KOPT-K1 (cell line): ENCODE measurements at regions not wholly inside any gene's neighbourhood (a gene's known extent, or its start where the extent isn't known, plus 50 kb on each side); places are given as distances from the start of the nearest gene placed in this dataset.
"Not testable (repeated sequence)": the region's sequence is repeated elsewhere in the genome, so short reads cannot be mapped to it uniquely, and the experiment has no call there.

Source experiments
- H3K27ac ChIP-seq: fragments of 200-600 bp; sonication (generic); 2 replicates; pipeline ENCODE4 v1.5.1; 2016; ENCODE audit warnings: antibody characterized with exemption, mild to moderate bottlenecking, low read depth, low read length; ENCODE audit not compliant: poor library complexity, severe bottlenecking
- H3K36me3 ChIP-seq: fragments of 200-600 bp; sonication (generic); 2 replicates; pipeline ENCODE4 v1.5.1; 2017; ENCODE audit warnings: antibody characterized with exemption, mild to moderate bottlenecking, low read length, moderate library complexity; ENCODE audit not compliant: insufficient read depth
- H3K9me3 ChIP-seq: fragments of 200-600 bp; sonication (generic); 2 replicates; pipeline ENCODE4 v1.5.1; 2017; ENCODE audit warnings: antibody characterized with exemption, low read length, mild to moderate bottlenecking; ENCODE audit not compliant: insufficient read depth, poor library complexity, severe bottlenecking

GRCh38 chr13:59384154-59384553 is 779.6 kb downstream of the DIAPH3 start:
- H3K36me3 ChIP-seq, result no peaks in the 10 kb centered on the region
- no peak overlapping the region for H3K27ac ChIP-seq

GRCh38 chr13:59391696-59392095 is 772.0 kb downstream of the DIAPH3 start:
- peak overlapping the region; percentile 30 for H3K27ac ChIP-seq
- H3K9me3 ChIP-seq, result no peaks in the 10 kb centered on the region
- no peaks in the 10 kb centered on the region for H3K36me3 ChIP-seq

More at GRCh38 chr13:59384154-59384553, 779.6 kb downstream of the DIAPH3 start:
- no peaks in the 10 kb centered on the region for H3K9me3 ChIP-seq

DNA sequence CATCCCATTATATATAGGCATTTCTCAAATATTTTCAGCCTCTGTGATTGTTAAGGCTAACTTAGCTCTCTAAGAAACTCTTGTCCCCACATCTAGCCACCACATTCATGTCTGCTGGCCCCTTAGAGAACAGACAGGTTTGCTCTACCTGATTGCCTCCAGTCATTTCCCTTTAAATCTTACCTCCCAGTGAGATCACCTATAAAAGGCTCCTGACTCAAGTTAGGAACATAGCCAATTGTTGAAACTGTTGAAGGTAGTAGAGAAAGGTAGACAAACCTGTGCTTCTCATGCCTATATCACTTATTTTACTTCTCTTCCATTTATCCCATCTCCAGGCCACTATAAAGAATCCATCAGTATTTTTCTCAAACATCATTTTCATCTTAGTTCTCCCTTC is 771.4 kb downstream of the DIAPH3 start:
- Histone ChIP-seq H3K27ac (no peak overlapping the region), H3K36me3 (no peaks in the 10 kb centered on the region), H3K9me3 (no peaks in the 10 kb centered on the region)

GRCh38 chr13:59394496-59394895 is 769.2 kb downstream of the DIAPH3 start:
- Histone ChIP-seq H3K36me3 (no peaks in the 10 kb centered on the region), H3K9me3 (no peaks in the 10 kb centered on the region), H3K27ac (no peak overlapping the region)

DNA sequence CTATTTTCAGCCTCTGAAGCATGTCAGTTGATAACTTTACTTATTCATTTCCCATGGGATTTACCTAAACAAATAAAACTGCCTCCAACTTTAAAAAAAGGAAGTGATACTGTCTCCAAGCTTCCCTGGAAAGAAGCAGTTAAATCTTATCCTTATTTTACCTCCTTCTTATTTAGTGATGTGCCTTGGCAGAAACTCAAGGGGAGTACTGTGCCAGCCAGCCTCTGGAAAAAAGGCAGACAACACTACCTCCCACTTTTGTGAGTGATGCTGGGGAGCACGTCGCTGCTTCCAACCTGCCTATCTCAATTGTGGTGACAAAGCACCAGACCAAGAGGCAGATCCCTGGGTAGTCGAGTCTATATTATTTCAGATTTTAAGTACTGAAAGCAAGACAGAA is 765.6 kb downstream of the DIAPH3 start:
- H3K36me3 ChIP-seq, result no peaks in the 10 kb centered on the region
- no peak overlapping the region for H3K27ac ChIP-seq
- H3K9me3 ChIP-seq, result no peaks in the 10 kb centered on the region

- Histone ChIP-seq H3K36me3 (no peaks in the 10 kb centered on the region), H3K27ac (no peak overlapping the region), H3K9me3 (no peaks in the 10 kb centered on the region)
Observed at GRCh38 chr13:59398661-59399060, 765.1 kb downstream of the DIAPH3 start.

- no peak overlapping the region for H3K27ac ChIP-seq
- no peaks in the 10 kb centered on the region for H3K9me3 ChIP-seq
- no peaks in the 10 kb centered on the region for H3K36me3 ChIP-seq
Observed at GRCh38 chr13:59399513-59399912, 764.2 kb downstream of the DIAPH3 start.

DNA sequence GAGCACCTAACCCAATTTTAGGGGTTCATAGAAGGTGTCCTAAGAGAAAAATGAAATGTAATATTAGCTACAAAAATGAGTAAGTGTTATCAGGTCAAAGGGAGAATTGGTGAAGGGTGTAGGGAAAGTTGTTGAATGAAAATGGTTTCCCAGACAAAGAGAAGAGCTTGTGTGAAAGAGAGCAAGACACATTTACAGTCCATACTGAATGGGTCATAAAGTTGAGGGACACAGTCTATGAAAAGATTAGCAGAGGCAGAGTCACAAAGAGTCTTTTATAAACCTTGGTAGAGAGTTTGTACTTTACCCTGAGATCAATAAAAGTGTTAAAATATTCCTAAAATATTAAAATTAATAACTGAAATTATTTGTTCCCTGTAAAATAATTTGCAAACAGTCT is 759.4 kb downstream of the DIAPH3 start:
- Histone ChIP-seq H3K9me3 (peaks cover 12% of the 10 kb centered on the region), H3K27ac (no peak overlapping the region), H3K36me3 (no peaks in the 10 kb centered on the region)

- H3K9me3 ChIP-seq, result peaks cover 12% of the 10 kb centered on the region
- not testable (repeated sequence) for H3K36me3 ChIP-seq, H3K27ac ChIP-seq
Observed at GRCh38 chr13:59407251-59407650, 756.5 kb downstream of the DIAPH3 start.

GRCh38 chr13:59408738-59409137 is 755.0 kb downstream of the DIAPH3 start:
- Histone ChIP-seq H3K9me3 (peaks cover 12% of the 10 kb centered on the region), H3K36me3 (no peaks in the 10 kb centered on the region), H3K27ac (no peak overlapping the region)

- Histone ChIP-seq H3K9me3 (peaks cover 12% of the 10 kb centered on the region), H3K27ac (no peak overlapping the region), H3K36me3 (no peaks in the 10 kb centered on the region)
Observed at GRCh38 chr13:59409211-59409610, 754.5 kb downstream of the DIAPH3 start.

GRCh38 chr13:59409634-59410200 is 754.0 kb downstream of the DIAPH3 start:
- Histone ChIP-seq H3K27ac (no peak overlapping the region), H3K9me3 (peaks cover 12% of the 10 kb centered on the region)

GRCh38 chr13:59413126-59413525 is 750.6 kb downstream of the DIAPH3 start:
- Histone ChIP-seq H3K36me3 (no peaks in the 10 kb centered on the region), H3K27ac (no peak overlapping the region), H3K9me3 (no peaks in the 10 kb centered on the region)

More at GRCh38 chr13:59409634-59410200, 754.0 kb downstream of the DIAPH3 start:
- no peaks in the 10 kb centered on the region for H3K36me3 ChIP-seq

- no peaks in the 10 kb centered on the region for H3K9me3 ChIP-seq
- no peak overlapping the region for H3K27ac ChIP-seq
- no peaks in the 10 kb centered on the region for H3K36me3 ChIP-seq
Observed at GRCh38 chr13:59414006-59414405, 749.7 kb downstream of the DIAPH3 start.

- Histone ChIP-seq H3K9me3 (no peaks in the 10 kb centered on the region), H3K27ac (no peak overlapping the region), H3K36me3 (no peaks in the 10 kb centered on the region)
Observed at GRCh38 chr13:59415498-59415897, 748.2 kb downstream of the DIAPH3 start.

- Histone ChIP-seq H3K27ac (no peak overlapping the region), H3K9me3 (no peaks in the 10 kb centered on the region), H3K36me3 (no peaks in the 10 kb centered on the region)
Observed at GRCh38 chr13:59416561-59416960, 747.2 kb downstream of the DIAPH3 start.
